CD4-positive, alpha-beta T cell (primary cell): ENCODE measurements at regions not wholly inside any gene's neighbourhood (a gene's known extent, or its start where the extent isn't known, plus 50 kb on each side); places are given as distances from the start of the nearest gene placed in this dataset.

Source experiments
- ATAC-seq: fragments of 200-7000 bp; cut with Tn5 transposase; one replicate; pipeline ENCODE4 v1.10.0; 2022; ENCODE audit warnings: mild to moderate bottlenecking; ENCODE audit not compliant: poor library complexity
- CTCF ChIA-PET: fragments of 350-600 bp; sonication (Branson Sonifier 250); formaldehyde crosslinking; loops from one replicate; lab custom pipeline; 2021; ENCODE audit warnings: antibody characterized with exemption, inconsistent platforms; lab: Charles Lee
- POLR2A ChIA-PET: fragments of 350-600 bp; sonication (Branson Sonifier 250); formaldehyde crosslinking; loops from one replicate; lab custom pipeline; 2021; ENCODE audit warnings: antibody characterized with exemption, inconsistent platforms; lab: Charles Lee
- DNase-seq, 14 experiments: peaks; one replicate each; pipeline ENCODE4 v3.0.0-alpha.2; 2013 to 2020; ENCODE audit warnings: mixed read lengths in 2 of 14
- H3K27ac ChIP-seq, 2 donors: one replicate each; pipeline versions ENCODE4 v1.5.1 to v1.7.0; 2013; ENCODE audit warnings: low read length in 2 of 2, low read depth in 1 of 2, mild to moderate bottlenecking in 1 of 2
- H3K27me3 ChIP-seq, 2 experiments: 1 replicate in 1 of 2; 2 replicates in 1 of 2; pipeline versions ENCODE4 v1.6.1 to v1.7.0; 2013; ENCODE audit warnings: low read length in 2 of 2, control low read depth in 1 of 2, mild to moderate bottlenecking in 1 of 2, moderate library complexity in 1 of 2; ENCODE audit not compliant: insufficient read depth in 2 of 2, control insufficient read depth in 1 of 2
- H3K36me3 ChIP-seq: one replicate; pipeline ENCODE4 v1.6.1; 2013; ENCODE audit warnings: low read length, control low read depth; ENCODE audit not compliant: insufficient read depth
- H3K4me1 ChIP-seq: one replicate; pipeline ENCODE4 v1.6.1; 2013; ENCODE audit warnings: low read length, control low read depth; ENCODE audit not compliant: insufficient read depth
- H3K4me3 ChIP-seq: one replicate; pipeline ENCODE4 v1.5.1; 2013; ENCODE audit warnings: mild to moderate bottlenecking, low read length, moderate library complexity
- H3K9me3 ChIP-seq, 2 experiments: 1 replicate in 1 of 2; 2 replicates in 1 of 2; pipeline versions ENCODE4 v1.6.1 to v1.7.0; 2013; ENCODE audit warnings: low read length in 2 of 2, mild to moderate bottlenecking in 2 of 2, control low read depth in 1 of 2, moderate library complexity in 1 of 2; ENCODE audit not compliant: control insufficient read depth in 1 of 2, insufficient read depth in 1 of 2
- H3K27ac Mint-ChIP-seq: one replicate; pipeline ENCODE4 v1.8.0; 2020; ENCODE audit warnings: mixed read lengths
- H3K27me3 Mint-ChIP-seq: one replicate; pipeline ENCODE4 v1.8.0; 2021; ENCODE audit warnings: mixed read lengths
- H3K36me3 Mint-ChIP-seq: one replicate; pipeline ENCODE4 v1.8.0; 2021; ENCODE audit warnings: low read depth, mixed read lengths
- H3K4me1 Mint-ChIP-seq: one replicate; pipeline ENCODE4 v1.8.0; 2021; ENCODE audit warnings: low read depth, mixed read lengths
- H3K4me3 Mint-ChIP-seq: one replicate; pipeline ENCODE4 v1.8.0; 2020; ENCODE audit warnings: mild to moderate bottlenecking, mixed read lengths
- H3K9me3 Mint-ChIP-seq: one replicate; pipeline ENCODE4 v1.8.0; 2020; ENCODE audit warnings: mixed read lengths
- intact Hi-C, 2 experiments: fragments of 100-400 bp; cut with DNase I in 1 of 2; cut with micrococcal nuclease in 1 of 2; formaldehyde crosslinking; loops; one replicate each; pipeline versions ENCODE4 v1.15.1 to v1.9.0; 2023 to 2025; cut with DNase I, micrococcal nuclease
- TF ChIP-seq, protein P1 (sequence below): fragments of 200-600 bp; IDR thresholded peaks from one replicate; pipeline ENCODE4 v1.8.0; 2022; ENCODE audit warnings: antibody characterized with exemption, mild to moderate bottlenecking

- Mint-ChIP-seq H3K9me3 (peaks cover 5% of the 10 kb centered on the region), H3K27me3 (no peaks in the 10 kb centered on the region), H3K36me3 (peaks cover 22% of the 10 kb centered on the region), H3K4me3 (no peak overlapping the region), H3K27ac (no peak overlapping the region), H3K4me1 (peaks cover 45% of the 10 kb centered on the region)
- Histone ChIP-seq H3K36me3 (no peaks in the 10 kb centered on the region), H3K27me3 (no peaks in the 10 kb centered on the region), H3K27ac (no peak overlapping the region), H3K4me3 (no peak overlapping the region), H3K4me1 (peaks cover 49% of the 10 kb centered on the region), H3K9me3 (peaks cover 12 to 52% of the 10 kb centered on the region in 2 experiments)
- intact Hi-C loops, result no loop called here
- TF ChIP-seq, protein P1, sequence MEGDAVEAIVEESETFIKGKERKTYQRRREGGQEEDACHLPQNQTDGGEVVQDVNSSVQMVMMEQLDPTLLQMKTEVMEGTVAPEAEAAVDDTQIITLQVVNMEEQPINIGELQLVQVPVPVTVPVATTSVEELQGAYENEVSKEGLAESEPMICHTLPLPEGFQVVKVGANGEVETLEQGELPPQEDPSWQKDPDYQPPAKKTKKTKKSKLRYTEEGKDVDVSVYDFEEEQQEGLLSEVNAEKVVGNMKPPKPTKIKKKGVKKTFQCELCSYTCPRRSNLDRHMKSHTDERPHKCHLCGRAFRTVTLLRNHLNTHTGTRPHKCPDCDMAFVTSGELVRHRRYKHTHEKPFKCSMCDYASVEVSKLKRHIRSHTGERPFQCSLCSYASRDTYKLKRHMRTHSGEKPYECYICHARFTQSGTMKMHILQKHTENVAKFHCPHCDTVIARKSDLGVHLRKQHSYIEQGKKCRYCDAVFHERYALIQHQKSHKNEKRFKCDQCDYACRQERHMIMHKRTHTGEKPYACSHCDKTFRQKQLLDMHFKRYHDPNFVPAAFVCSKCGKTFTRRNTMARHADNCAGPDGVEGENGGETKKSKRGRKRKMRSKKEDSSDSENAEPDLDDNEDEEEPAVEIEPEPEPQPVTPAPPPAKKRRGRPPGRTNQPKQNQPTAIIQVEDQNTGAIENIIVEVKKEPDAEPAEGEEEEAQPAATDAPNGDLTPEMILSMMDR, result no peak
- CTCF ChIA-PET, result no interaction called here
- DNase-seq, result no peak
- no peak for ATAC-seq
- POLR2A ChIA-PET, result no interaction called here
Measured at GRCh38 chr16:10335681-10336080, 50.2 kb upstream of the ATF7IP2 start.
